Prostate gland (tissue), 2 donors: ENCODE measurements at regions not wholly inside any gene's neighbourhood (a gene's known extent, or its start where the extent isn't known, plus 50 kb on each side); places are given as distances from the start of the nearest gene placed in this dataset.

Source experiments
- CTCF ChIP-seq, 4 experiments: fragments of 200-600 bp in 2 of 4; fragments of 450-650 bp in 2 of 4; sonication (generic) in 2 of 4; IDR thresholded peaks; 1 replicate in 3 of 4; 2 replicates in 1 of 4; pipeline ENCODE4 v1.5.1; 2016 to 2019; ENCODE audit warnings: antibody characterized with exemption in 4 of 4, mild to moderate bottlenecking in 2 of 4, moderate library complexity in 2 of 4
- POLR2A ChIP-seq: fragments of 450-650 bp; IDR thresholded peaks from one replicate; pipeline ENCODE4 v1.6.1; 2016; ENCODE audit warnings: antibody characterized with exemption, mild to moderate bottlenecking
- POLR2AphosphoS5 ChIP-seq: sonication (generic); formaldehyde crosslinking; IDR thresholded peaks from one replicate; pipeline ENCODE4 v1.6.1; 2017; ENCODE audit warnings: antibody characterized with exemption

GRCh38 chr1:29629401-29629800 lies 393.1 kb downstream of the PTPRU start:
- no peak for TF ChIP-seq CTCF (IDR thresholded peaks at IDR 0.05)
- no peak for TF ChIP-seq POLR2AphosphoS5
- no peak for TF ChIP-seq POLR2A
